Hepatocyte (in vitro differentiated cells): ENCODE measurements at regions not wholly inside any gene's neighbourhood (a gene's known extent, or its start where the extent isn't known, plus 50 kb on each side); places are given as distances from the start of the nearest gene placed in this dataset.

Experiments
- EZH2 ChIP-seq: fragments of 200-600 bp; sonication (generic); IDR thresholded peaks from 2 replicates; pipeline ENCODE4 v1.6.1; 2016; ENCODE audit warnings: antibody characterized with exemption, mild to moderate bottlenecking, borderline replicate concordance
- EZH2phosphoT487 ChIP-seq: fragments of 200-600 bp; sonication (generic); IDR thresholded peaks from one replicate; pipeline ENCODE4 v1.6.1; 2018; ENCODE audit warnings: antibody characterized with exemption, mild to moderate bottlenecking, low read depth, moderate library complexity; ENCODE audit not compliant: unreplicated experiment, severe bottlenecking
- TF ChIP-seq, protein P1 (sequence below): fragments of 200-600 bp; sonication (generic); IDR thresholded peaks from 2 replicates; pipeline ENCODE4 v1.5.1; 2016; ENCODE audit warnings: antibody characterized with exemption, mild to moderate bottlenecking; ENCODE audit not compliant: poor library complexity

DNA sequence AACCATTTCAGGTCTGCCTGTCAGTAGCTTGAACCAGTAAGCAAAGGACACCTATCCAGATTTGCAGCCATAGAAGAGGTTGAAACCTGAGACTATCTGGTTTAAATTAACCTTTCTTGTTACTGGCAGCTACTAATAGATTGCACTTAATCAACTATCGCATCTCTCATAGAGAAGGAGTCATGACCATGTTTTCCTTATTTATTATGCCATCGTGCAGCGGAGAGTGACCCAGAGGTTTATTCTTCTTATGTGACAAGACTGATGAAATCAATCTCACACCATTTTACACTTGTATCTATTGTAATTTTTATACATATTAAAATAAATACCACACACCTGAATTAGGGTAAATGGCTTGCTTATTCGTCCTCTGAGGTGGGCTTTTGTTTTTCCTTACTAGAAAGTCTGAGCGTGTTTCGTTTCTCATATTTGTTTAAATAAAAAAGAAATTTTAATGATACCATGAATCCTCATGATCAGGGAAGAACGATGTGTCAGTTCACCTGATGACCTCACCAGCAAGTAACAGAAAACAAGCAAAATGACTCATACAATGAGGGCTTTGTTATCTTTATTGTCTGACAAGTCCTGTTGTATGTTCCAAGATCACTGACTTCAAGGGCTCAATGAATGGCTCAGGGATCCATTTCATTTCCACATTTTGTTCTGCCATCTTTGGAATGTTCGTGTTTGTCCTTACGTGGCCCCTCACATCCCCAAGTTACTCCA lies 379.5 kb upstream of the DPH6 start:
- TF ChIP-seq, protein P1, sequence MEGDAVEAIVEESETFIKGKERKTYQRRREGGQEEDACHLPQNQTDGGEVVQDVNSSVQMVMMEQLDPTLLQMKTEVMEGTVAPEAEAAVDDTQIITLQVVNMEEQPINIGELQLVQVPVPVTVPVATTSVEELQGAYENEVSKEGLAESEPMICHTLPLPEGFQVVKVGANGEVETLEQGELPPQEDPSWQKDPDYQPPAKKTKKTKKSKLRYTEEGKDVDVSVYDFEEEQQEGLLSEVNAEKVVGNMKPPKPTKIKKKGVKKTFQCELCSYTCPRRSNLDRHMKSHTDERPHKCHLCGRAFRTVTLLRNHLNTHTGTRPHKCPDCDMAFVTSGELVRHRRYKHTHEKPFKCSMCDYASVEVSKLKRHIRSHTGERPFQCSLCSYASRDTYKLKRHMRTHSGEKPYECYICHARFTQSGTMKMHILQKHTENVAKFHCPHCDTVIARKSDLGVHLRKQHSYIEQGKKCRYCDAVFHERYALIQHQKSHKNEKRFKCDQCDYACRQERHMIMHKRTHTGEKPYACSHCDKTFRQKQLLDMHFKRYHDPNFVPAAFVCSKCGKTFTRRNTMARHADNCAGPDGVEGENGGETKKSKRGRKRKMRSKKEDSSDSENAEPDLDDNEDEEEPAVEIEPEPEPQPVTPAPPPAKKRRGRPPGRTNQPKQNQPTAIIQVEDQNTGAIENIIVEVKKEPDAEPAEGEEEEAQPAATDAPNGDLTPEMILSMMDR: no peak
- no peak for TF ChIP-seq EZH2phosphoT487
- no peak for TF ChIP-seq EZH2
